ENCODE measurements at regions not wholly inside any gene's neighbourhood (a gene's known extent, or its start where the extent isn't known, plus 50 kb on each side); places are given as distances from the start of the nearest gene placed in this dataset.

GRCh38 chr5:141800617-141801016 lies 77.6 kb downstream of the PCDH1 start:
- in situ Hi-C loops (cut with HindIII; ENCODE audit: low sequenced_read_pairs): no loop called here
- no peak for DNase-seq (ENCODE audit: low spot score)

DNA sequence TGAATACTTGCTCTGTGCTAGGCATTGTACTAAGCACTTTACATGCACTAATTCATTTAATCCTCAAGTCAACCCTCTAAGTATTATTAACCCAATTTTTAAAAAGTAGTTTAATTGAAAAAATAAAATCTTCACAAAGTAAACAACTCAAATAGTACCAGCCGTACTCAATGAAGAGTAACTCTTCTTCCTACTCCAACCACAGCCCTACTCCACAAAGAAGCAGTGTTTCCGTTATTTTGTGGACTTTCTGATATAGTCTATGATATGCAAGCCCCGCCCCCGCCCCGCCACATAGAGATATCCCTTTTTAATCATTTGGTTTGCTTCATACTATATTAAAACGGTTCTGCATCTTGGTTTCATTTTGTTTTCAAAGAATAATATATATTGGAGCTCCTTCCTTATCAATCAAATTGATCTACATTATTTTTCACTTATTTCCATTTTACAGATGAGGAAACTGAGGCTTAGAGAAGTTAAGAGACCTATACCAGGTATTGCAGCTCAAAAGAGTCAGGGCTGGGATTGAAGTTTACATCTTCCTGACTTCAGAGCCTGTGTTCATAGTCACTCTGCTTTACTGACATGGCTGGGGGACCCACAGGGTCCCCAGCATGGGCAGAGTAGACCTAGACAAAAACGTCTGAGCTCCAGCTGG lies 78.6 kb downstream of the PCDH1 start:
- in situ Hi-C loops (cut with HindIII; ENCODE audit: low sequenced_read_pairs): no loop called here

GRCh38 chr5:141797425-141797824 lies 80.8 kb downstream of the PCDH1 start:
- in situ Hi-C loops (cut with HindIII; ENCODE audit: low sequenced_read_pairs): no loop called here

More for the DNA sequence above, 78.6 kb downstream of the PCDH1 start:
- no peak for DNase-seq (ENCODE audit: low spot score)

DNA sequence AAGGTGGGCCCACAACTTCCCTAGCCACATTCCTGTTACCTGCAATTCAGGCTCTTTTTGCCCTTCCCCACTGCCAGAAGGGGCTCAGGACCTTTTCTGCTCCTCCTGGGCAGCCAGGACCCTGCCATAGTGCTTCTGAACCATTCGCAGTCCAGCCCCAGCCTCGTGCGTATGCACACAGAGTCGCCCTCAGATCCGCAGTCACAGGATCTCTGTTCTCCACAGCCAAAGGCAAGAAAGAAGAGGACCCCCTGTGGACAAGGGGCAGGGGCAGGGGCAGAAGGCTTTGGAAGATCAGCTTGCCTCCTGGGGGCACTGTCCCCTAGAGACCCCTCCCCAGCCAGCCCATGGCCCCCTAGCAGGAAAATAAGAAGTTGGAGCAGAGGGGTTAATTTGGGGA lies 82.8 kb downstream of the PCDH1 start:
- DNase-seq (ENCODE audit: low spot score): no peak
- in situ Hi-C loops (cut with HindIII; ENCODE audit: low sequenced_read_pairs): no loop called here

More at GRCh38 chr5:141797425-141797824, 80.8 kb downstream of the PCDH1 start:
- no peak for DNase-seq (ENCODE audit: low spot score)

DNA sequence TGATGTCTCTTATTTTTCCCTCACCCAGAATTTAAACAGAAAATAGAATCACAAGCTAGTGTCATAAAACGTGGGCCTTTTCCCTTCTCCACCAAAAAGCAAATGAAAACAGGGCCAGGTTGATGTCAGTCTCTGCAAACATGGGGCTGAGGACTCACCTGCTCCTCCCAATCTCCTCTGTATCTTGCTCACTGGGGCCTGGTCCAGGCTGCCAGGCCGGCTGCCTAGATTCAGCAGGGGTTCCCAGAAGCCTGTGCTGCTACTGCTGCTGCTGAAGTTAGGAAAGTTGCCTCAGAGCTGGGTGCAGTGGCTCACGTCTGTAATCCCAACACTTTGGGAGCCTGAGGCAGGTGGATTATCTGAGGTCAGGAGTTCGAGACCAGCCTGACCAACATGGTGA lies 84.3 kb downstream of the PCDH1 start:
- in situ Hi-C loops (cut with HindIII; ENCODE audit: low sequenced_read_pairs): no loop called here
- DNase-seq (ENCODE audit: low spot score): peak; percentile 89

GRCh38 chr5:141793403-141793802 lies 84.8 kb downstream of the PCDH1 start:
- no peak for DNase-seq (ENCODE audit: low spot score)
- in situ Hi-C loops (cut with HindIII; ENCODE audit: low sequenced_read_pairs): no loop called here

DNA sequence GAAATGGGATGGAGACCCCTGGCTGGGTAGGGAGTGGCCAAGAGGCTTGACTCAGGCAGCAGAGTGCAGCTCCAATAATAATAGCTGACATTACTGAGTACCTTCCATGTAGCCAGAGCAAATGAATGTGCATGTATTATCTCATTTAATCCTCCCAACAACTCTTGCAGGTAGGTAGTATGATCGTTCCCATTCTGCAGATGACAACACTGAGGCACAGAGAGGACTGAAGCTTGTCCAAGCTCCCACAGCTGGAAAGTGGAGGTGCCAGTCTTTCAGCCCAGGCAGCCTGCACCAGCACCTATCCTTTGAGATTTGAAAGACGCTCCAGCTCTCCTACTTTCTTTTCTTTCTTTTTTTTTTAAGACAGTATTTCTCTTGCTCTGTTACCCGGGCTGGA lies 87.6 kb downstream of the PCDH1 start:
- in situ Hi-C loops (cut with HindIII; ENCODE audit: low sequenced_read_pairs): no loop called here
- DNase-seq (ENCODE audit: low spot score): no peak

DNA sequence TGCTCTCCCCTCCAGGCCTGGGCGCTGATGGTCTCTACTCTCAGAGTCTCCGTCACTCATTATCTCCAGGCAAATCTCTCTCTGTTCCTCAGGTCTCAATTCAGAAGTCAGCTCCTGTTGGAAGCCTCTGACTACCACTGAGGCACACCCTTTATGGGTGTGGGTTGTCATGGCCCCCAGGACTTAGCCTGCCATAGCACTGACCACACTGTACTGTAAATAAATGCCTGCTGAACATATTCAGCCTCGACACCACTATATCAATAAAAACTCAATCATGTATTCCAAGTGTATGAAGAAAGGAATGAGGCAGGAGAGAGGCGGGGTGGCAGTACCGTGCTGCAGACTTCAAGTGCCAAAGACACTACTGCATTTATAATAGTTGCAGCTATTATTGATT lies 88.9 kb downstream of the PCDH1 start:
- DNase-seq (ENCODE audit: low spot score): no peak
- in situ Hi-C loops (cut with HindIII; ENCODE audit: low sequenced_read_pairs): no loop called here

DNA sequence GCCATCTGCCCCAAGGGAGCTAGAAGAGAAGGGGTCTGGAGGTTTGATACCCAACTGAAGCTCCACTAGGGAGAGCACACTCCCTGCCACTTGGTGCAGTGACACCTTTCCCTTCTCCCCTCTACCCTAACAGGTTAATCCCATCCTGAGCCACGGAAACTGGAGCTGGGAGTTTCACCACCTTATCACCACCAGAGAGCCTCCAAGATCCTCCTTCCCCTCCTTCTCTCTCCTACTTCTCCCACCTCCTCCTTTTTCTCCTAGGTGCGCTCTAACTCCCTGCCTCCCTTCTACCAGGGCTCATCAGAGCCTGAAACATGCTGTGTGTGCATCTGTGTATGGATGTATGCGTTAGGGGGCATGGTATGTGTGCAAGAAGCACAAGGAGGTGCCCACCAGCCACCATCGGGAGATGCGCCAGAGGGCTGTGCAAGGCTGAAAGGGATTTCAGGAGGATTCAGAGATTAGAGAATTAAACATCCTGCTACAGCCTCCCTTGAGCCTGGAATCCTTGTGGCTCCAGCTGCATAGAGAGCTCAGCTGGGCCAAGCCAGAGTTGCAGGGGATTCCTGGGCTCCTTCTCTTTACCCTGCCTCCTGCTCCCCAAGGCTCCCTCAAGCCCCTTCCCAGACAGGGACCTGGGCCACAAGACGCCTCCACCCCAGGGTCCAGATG lies 89.8 kb downstream of the PCDH1 start:
- in situ Hi-C loops (cut with HindIII; ENCODE audit: low sequenced_read_pairs): no loop called here
- no peak for DNase-seq (ENCODE audit: low spot score)

- no peak for DNase-seq (ENCODE audit: low spot score)
- in situ Hi-C loops (cut with HindIII; ENCODE audit: low sequenced_read_pairs): no loop called here
Measured at GRCh38 chr5:141787376-141787775, 90.8 kb downstream of the PCDH1 start.

GRCh38 chr5:141786700-141787099 lies 91.5 kb downstream of the PCDH1 start:
- no peak for DNase-seq (ENCODE audit: low spot score)
- in situ Hi-C loops (cut with HindIII; ENCODE audit: low sequenced_read_pairs): no loop called here

DNA sequence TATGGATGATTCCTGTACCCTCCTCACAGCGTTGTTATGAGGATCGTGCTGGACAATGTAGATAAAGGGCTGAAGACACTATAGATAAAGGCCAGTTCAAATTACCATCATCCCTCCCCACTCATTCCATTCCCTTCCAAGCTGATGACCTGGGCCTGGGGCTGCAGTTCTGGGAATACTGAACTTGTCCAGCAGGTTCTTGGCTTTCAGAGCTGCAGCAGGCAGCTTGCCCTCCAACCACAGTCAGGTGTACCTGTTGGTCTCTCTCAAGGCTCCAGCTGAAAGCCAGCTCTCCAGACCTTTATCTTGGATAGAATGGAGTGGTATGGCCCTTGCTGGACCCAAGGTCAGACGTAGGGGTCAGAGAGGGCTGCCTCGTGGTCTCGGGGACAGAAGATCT lies 92.5 kb downstream of the PCDH1 start:
- in situ Hi-C loops (cut with HindIII; ENCODE audit: low sequenced_read_pairs): no loop called here
- DNase-seq (ENCODE audit: low spot score): no peak

GRCh38 chr5:141785135-141785534 lies 93.1 kb downstream of the PCDH1 start:
- in situ Hi-C loops (cut with HindIII; ENCODE audit: low sequenced_read_pairs): no loop called here
- DNase-seq (ENCODE audit: low spot score): no peak

GRCh38 chr5:141784529-141784928 lies 93.7 kb downstream of the PCDH1 start:
- no peak for DNase-seq (ENCODE audit: low spot score)
- in situ Hi-C loops (cut with HindIII; ENCODE audit: low sequenced_read_pairs): no loop called here

- no peak for DNase-seq (ENCODE audit: low spot score)
- in situ Hi-C loops (cut with HindIII; ENCODE audit: low sequenced_read_pairs): no loop called here
Measured at GRCh38 chr5:141783947-141784296, 94.3 kb downstream of the PCDH1 start.

DNA sequence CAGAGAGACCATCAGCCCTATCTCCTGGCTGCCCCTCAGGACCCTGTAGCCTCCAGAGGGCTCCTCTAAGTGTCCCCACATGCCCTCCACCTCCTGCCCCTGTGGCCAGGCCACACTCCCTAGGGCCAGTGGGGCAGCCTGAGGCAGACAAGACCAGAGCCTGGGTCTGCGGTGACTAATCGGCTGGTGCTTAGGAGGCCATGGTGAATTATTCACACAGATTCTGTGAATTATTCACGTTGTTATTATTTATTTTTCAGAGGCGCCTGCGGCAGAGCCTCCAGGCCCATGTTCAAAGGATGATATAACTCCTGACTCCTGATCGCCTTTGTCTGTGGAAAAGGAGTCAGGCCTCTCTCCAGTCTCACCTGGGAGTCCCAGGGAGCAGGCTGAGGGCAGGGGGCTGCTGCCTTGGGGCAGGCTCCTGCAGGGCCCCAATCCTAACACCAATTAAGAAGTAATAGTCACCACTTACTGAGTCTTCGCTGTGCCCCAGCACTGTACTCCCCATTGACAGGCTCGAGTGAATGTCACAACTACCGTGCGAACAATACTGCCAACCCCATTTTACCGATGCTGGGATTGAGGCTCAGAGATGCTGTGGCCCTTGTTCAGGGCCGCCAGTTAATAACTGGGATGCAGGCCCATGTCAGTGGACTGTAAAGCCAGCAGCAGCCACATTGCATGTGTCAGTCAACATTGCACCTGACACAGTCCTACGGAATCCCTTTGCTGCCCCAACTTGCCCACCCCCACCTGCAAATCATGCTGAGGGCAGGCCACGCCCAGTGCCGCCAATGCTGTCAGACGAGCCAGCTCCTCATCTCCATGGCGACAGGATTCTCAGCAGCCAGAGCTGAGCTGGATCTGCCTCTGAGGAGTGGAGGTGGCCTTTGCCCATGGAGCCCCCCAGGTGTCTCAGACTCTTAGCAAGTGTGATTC lies 94.9 kb downstream of the PCDH1 start:
- DNase-seq (ENCODE audit: low spot score): peak; percentile 86
- in situ Hi-C loops (cut with HindIII; ENCODE audit: low sequenced_read_pairs): no loop called here

GRCh38 chr5:141781910-141782309 lies 96.3 kb downstream of the PCDH1 start:
- in situ Hi-C loops (cut with HindIII; ENCODE audit: low sequenced_read_pairs): no loop called here
- DNase-seq (ENCODE audit: low spot score): no peak

DNA sequence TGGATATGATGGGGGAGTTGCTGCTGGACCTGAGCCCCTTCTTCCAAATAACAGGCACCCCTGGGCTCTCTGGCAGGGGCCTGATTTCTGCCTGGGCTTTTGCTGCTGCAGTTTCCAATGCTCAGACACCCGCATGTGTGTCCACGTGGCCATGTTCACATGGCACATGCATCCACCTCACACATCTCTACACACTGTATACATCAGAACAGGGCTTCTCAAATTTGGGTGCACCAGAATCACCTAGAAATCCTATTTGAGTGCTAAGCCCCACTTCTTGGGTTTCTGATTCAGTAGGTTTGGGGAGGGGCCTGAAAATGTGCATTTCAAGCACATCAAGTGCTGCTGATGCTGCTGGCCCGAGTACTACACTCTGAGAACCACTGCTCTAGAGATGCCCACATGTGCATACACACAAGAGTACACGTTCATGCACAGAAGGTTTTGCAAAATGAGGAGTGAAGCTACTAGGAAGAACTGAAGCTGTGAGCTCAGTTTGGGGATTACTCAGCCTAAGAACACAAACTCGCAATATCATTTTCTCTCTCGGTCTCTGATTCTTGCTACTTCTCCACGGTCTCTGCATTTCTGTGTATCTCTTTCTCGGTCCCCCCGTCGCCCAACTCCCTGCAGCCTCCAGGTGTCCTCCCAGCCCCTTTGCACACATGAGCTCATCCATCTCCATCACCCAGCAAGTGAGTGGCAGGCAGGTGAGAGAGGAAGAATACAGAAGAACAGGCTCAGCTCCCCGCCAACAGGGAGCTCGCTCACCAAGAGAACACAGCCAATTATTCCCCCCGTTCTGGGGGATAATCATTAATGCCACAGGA lies 97.0 kb downstream of the PCDH1 start:
- in situ Hi-C loops (cut with HindIII; ENCODE audit: low sequenced_read_pairs): no loop called here
- no peak for DNase-seq (ENCODE audit: low spot score)

- no peak for DNase-seq (ENCODE audit: low spot score)
- in situ Hi-C loops (cut with HindIII; ENCODE audit: low sequenced_read_pairs): no loop called here
Measured at GRCh38 chr5:141780240-141780951, 97.8 kb downstream of the PCDH1 start.

Measured in G401 (cell line).